WTC11 (cell line): ENCODE measurements at regions not wholly inside any gene's neighbourhood (a gene's known extent, or its start where the extent isn't known, plus 50 kb on each side); places are given as distances from the start of the nearest gene placed in this dataset.

Source experiments
- ATF1 ChIP-seq: sonication (generic); formaldehyde crosslinking; IDR thresholded peaks from 2 replicates; pipeline ENCODE4 v1.8.1; 2023; ENCODE audit warnings: mild to moderate bottlenecking, moderate library complexity, missing genetic modification reagents
- ZNF121 ChIP-seq: sonication (generic); formaldehyde crosslinking; IDR thresholded peaks from 2 replicates; pipeline ENCODE4 v1.8.0; 2023; ENCODE audit warnings: missing genetic modification reagents

GRCh38 chr2:10501451-10501961 is 53.4 kb upstream of the ODC1 start:
- no peak for TF ChIP-seq ZNF121 (CRISPR knock-in tag)
- TF ChIP-seq ATF1 (CRISPR knock-in tag) = no peak
